HCT116 (cell line): ENCODE measurements at regions not wholly inside any gene's neighbourhood (a gene's known extent, or its start where the extent isn't known, plus 50 kb on each side); places are given as distances from the start of the nearest gene placed in this dataset.

ENCODE experiments used
- ATAC-seq: fragments of 200-7000 bp; cut with Tn5 transposase; 2 replicates; pipeline ENCODE4 v1.9.1; 2020; ENCODE audit warnings: mild to moderate bottlenecking, moderate library complexity
- BruUV-seq: library from RNA; stranded (reverse); fragments of 400-500 nt; replicated peaks from 2 replicates; lab custom pipeline; 2021; lab: Mats Ljungman, UMichigan
- CTCF ChIA-PET: fragments of 300-600 bp; sonication (Branson Sonifier 250); formaldehyde crosslinking; loops from one replicate; lab custom pipeline; 2021; ENCODE audit warnings: antibody characterized with exemption; lab: Charles Lee
- POLR2A ChIA-PET: fragments of 300-600, 350-600 bp; sonication (Branson Sonifier 250); formaldehyde crosslinking; loops from one replicate; lab custom pipeline; 2021; ENCODE audit warnings: antibody characterized with exemption; lab: Charles Lee
- RAD21 ChIA-PET, 2 experiments: fragments of 300-600 bp; sonication (Branson Sonifier 250); formaldehyde crosslinking; loops; one replicate each; lab custom pipeline; 2023; ENCODE audit warnings: low total read pairs in 2 of 2; ENCODE audit not compliant: uncharacterized antibody in 2 of 2, unreplicated experiment in 2 of 2, low non-redundant PET in 1 of 2; lab: Charles Lee
- DNase-seq: peaks from one replicate; pipeline ENCODE4 v3.0.0-alpha.2; 2010; ENCODE audit warnings: low read depth, low spot score
- H2AFZ ChIP-seq: fragments of 200-600 bp; shearing (Covaris generic), sonication (generic); 2 replicates; pipeline ENCODE4 v1.6.1; 2017; ENCODE audit warnings: low read depth, mixed run types, mixed read lengths, antibody characterized with exemption, low read length; ENCODE audit not compliant: poor library complexity, severe bottlenecking
- H3K27ac ChIP-seq: 2 replicates; pipeline ENCODE4 v1.5.1; 2012; ENCODE audit warnings: low read depth, low read length
- H3K27me3 ChIP-seq: fragments of 200-600 bp; sonication (generic); 2 replicates; pipeline ENCODE4 v1.6.1; 2016; ENCODE audit warnings: mixed run types, low read length, mixed read lengths; ENCODE audit not compliant: insufficient read depth
- H3K36me3 ChIP-seq, 2 experiments: fragments of 200-500 bp in 1 of 2; fragments of 200-600 bp in 1 of 2; sonication (Bioruptor generic) in 1 of 2; sonication (generic) in 1 of 2; 2 replicates each; pipeline versions ENCODE4 v1.5.1 to v1.6.1; 2014 to 2016; ENCODE audit warnings: low read length in 2 of 2, inconsistent platforms in 1 of 2, mixed read lengths in 1 of 2, mixed run types in 1 of 2; ENCODE audit not compliant: insufficient read depth in 2 of 2, control insufficient read depth in 1 of 2
- H3K4me1 ChIP-seq, 2 experiments: fragments of 200-600 bp in 1 of 2; sonication (generic) in 1 of 2; 2 replicates each; pipeline versions ENCODE4 v1.5.1 to v1.6.1; 2012 to 2017; ENCODE audit warnings: low read length in 2 of 2, inconsistent platforms in 1 of 2, mild to moderate bottlenecking in 1 of 2, mixed read lengths in 1 of 2, mixed run types in 1 of 2, moderate library complexity in 1 of 2; ENCODE audit not compliant: insufficient read depth in 2 of 2, control insufficient read depth in 1 of 2
- H3K4me2 ChIP-seq: fragments of 200-600 bp; sonication (generic); 2 replicates; pipeline ENCODE4 v1.6.1; 2017; ENCODE audit warnings: mixed run types, low read length, mixed read lengths
- H3K4me3 ChIP-seq, 2 experiments: fragments of 200-600 bp in 1 of 2; sonication (generic) in 1 of 2; replicated peaks in 1 of 2; 2 replicates each; pipeline ENCODE4 v1.5.1; 2011 to 2016; ENCODE audit warnings: low read length in 2 of 2, control low read depth in 1 of 2, low read depth in 1 of 2, mild to moderate bottlenecking in 1 of 2, mixed read lengths in 1 of 2, mixed run types in 1 of 2
- H3K79me2 ChIP-seq: fragments of 200-600 bp; sonication (generic); 2 replicates; pipeline ENCODE4 v1.6.1; 2017; ENCODE audit warnings: mild to moderate bottlenecking, mixed run types, low read length, moderate library complexity, mixed read lengths; ENCODE audit not compliant: insufficient read depth
- H3K9ac ChIP-seq: fragments of 200-600 bp; sonication (generic); 2 replicates; pipeline ENCODE4 v1.6.1; 2016; ENCODE audit warnings: low read length, mixed read lengths
- H3K9me2 ChIP-seq: fragments of 200-600 bp; sonication (generic), shearing (Covaris generic); 2 replicates; pipeline ENCODE4 v1.6.1; 2017; ENCODE audit warnings: mixed run types, mild to moderate bottlenecking, moderate library complexity; ENCODE audit not compliant: insufficient read depth
- H3K9me3 ChIP-seq, 2 experiments: fragments of 200-500 bp in 1 of 2; fragments of 200-600 bp in 1 of 2; sonication (Bioruptor generic) in 1 of 2; sonication (generic) in 1 of 2; 2 replicates each; pipeline ENCODE4 v1.6.1; 2014 to 2017; ENCODE audit warnings: low read length in 2 of 2, mixed read lengths in 2 of 2, inconsistent platforms in 1 of 2, low read depth in 1 of 2, mild to moderate bottlenecking in 1 of 2, mixed run types in 1 of 2, moderate library complexity in 1 of 2; ENCODE audit not compliant: control insufficient read depth in 1 of 2, insufficient read depth in 1 of 2
- H4K20me1 ChIP-seq: fragments of 200-600 bp; sonication (generic), shearing (Covaris generic); 2 replicates; pipeline ENCODE4 v1.6.1; 2017; ENCODE audit warnings: mixed run types, mild to moderate bottlenecking, moderate library complexity; ENCODE audit not compliant: insufficient read depth
- ATF3 ChIP-seq: IDR thresholded peaks from 2 replicates; pipeline ENCODE4 v1.6.1; 2012
- CTCF ChIP-seq, 3 experiments: fragments of 200-600 bp in 1 of 3; sonication (generic) in 1 of 3; IDR thresholded peaks in 2 of 3; conservative IDR thresholded peaks in 1 of 3; 2 replicates each; pipeline ENCODE4 v1.5.1; 2012 to 2017; ENCODE audit warnings: low read depth in 2 of 3, low read length in 2 of 3, antibody characterized with exemption in 1 of 3, borderline replicate concordance in 1 of 3, control low read depth in 1 of 3, mild to moderate bottlenecking in 1 of 3, mixed read lengths in 1 of 3, mixed run types in 1 of 3, moderate library complexity in 1 of 3; ENCODE audit not compliant: insufficient read depth in 1 of 3
- EGR1 ChIP-seq: IDR thresholded peaks from 2 replicates; pipeline ENCODE4 v1.6.1; 2012; ENCODE audit warnings: low read depth
- FOSL1 ChIP-seq: IDR thresholded peaks from 2 replicates; pipeline ENCODE4 v1.6.1; 2012; ENCODE audit warnings: low read depth
- JUND ChIP-seq: IDR thresholded peaks from 2 replicates; pipeline ENCODE4 v1.6.1; 2012
- MAX ChIP-seq: IDR thresholded peaks from 2 replicates; pipeline ENCODE4 v1.6.1; 2012
- POLR2AphosphoS5 ChIP-seq: IDR thresholded peaks from 2 replicates; pipeline ENCODE4 v1.6.1; 2011; ENCODE audit warnings: mild to moderate bottlenecking, low read depth, low read length, moderate library complexity
- REST ChIP-seq: IDR thresholded peaks from 2 replicates; pipeline ENCODE4 v1.6.1; 2012; ENCODE audit warnings: low read depth
- SIN3A ChIP-seq: IDR thresholded peaks from 2 replicates; pipeline ENCODE4 v1.6.1; 2012; ENCODE audit warnings: low read depth
- SP1 ChIP-seq: IDR thresholded peaks from 2 replicates; pipeline ENCODE4 v1.6.1; 2012; ENCODE audit warnings: low read depth
- YY1 ChIP-seq: IDR thresholded peaks from 2 replicates; pipeline ENCODE4 v1.6.1; 2011; ENCODE audit warnings: low read length, low read depth, moderate library complexity, mild to moderate bottlenecking; ENCODE audit not compliant: insufficient replicate concordance; ENCODE audit errors: extremely low read depth
- intact Hi-C: fragments of 100-400 bp; cut with micrococcal nuclease; formaldehyde crosslinking; loops from 2 replicates; pipeline ENCODE4 v1.10.0; 2022

- no peak for TF ChIP-seq ATF3
- TF ChIP-seq JUND: no peak
- no peak for TF ChIP-seq SP1
- TF ChIP-seq, all 23 proteins: peak for 0
These were observed 270.4 kb downstream of the DLEU7 start (continued) for GRCh38 chr13:50573066-50573465.

- no peaks in the 10 kb centered on the region for H3K4me1 ChIP-seq
- no peaks in the 10 kb centered on the region for H3K9me2 ChIP-seq
- no peak overlapping the region for H3K4me2 ChIP-seq
- no peaks in the 10 kb centered on the region for H3K27me3 ChIP-seq
- no peaks in the 10 kb centered on the region for H3K9me3 ChIP-seq
- H2AFZ ChIP-seq: no peak overlapping the region
- H3K9ac ChIP-seq: no peak overlapping the region
- H3K36me3 ChIP-seq: no peaks in the 10 kb centered on the region
- ChIA-PET RAD21 (no interaction called here), POLR2A (no interaction called here), CTCF (no interaction called here)
- H3K27ac ChIP-seq: no peak overlapping the region
- no peak for TF ChIP-seq SIN3A
- no peak for TF ChIP-seq ATF3
- TF ChIP-seq MAX: no peak
- no peak for TF ChIP-seq FOSL1
- no peak for TF ChIP-seq YY1
- TF ChIP-seq REST: no peak
- no peak for TF ChIP-seq POLR2AphosphoS5
- no peak for TF ChIP-seq CTCF (IDR thresholded peaks at IDR 0.05 in 2 of 3, conservative IDR thresholded peaks at IDR 0.05 in 1 of 3; ENCODE audit: borderline replicate concordance in 1 of 3, insufficient read depth in 1 of 3, low read depth in 2 of 3, low read length in 2 of 3)
- TF ChIP-seq JUND: no peak
- TF ChIP-seq EGR1: no peak
- H3K79me2 ChIP-seq: no peaks in the 10 kb centered on the region
- ATAC-seq (no peak), DNase-seq (no peak)
- intact Hi-C loops: no loop called here
- no TSS peak for BruUV-seq
- H4K20me1 ChIP-seq: no peaks in the 10 kb centered on the region
- H3K4me3 ChIP-seq: no peak overlapping the region
These were observed 268.8 kb downstream of the DLEU7 start for GRCh38 chr13:50574731-50575130.
